ENCODE measurements at regions not wholly inside any gene's neighbourhood (a gene's known extent, or its start where the extent isn't known, plus 50 kb on each side); places are given as distances from the start of the nearest gene placed in this dataset.

DNA sequence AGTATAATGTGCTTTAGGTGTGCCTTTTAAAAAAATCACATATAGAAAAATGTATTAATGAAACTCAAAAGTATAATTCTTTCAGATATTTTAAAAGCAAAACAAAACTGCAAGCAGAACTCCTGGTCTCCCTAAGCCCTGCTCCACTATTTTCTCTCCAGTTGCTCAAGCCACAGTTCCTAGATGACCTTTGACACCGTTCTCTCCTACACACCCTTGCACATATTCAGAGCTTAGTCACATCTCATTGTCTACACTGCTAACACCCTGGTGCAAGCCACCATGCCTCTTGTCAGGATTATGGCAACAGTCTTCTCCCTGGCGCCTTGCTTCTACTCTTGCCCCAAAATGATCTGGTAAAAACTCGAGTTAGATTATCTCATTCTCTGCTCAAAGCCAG is 50.2 kb upstream of the ROR1 start:
- Histone ChIP-seq H3K9me3 (ENCODE audit: low read length) (no peaks in the 10 kb centered on the region), H3K36me3 (replicated peaks in 1 of 2; ENCODE audit: control insufficient read depth in 1 of 2, insufficient read depth in 2 of 2, low read length in 2 of 2) (no peaks in the 10 kb centered on the region), H3K9ac (ENCODE audit: insufficient read depth, low read depth, low read length) (no peak overlapping the region), H2AFZ (ENCODE audit: low read length) (no peak overlapping the region), H3K27ac (ENCODE audit: extremely low read length, insufficient read depth, low read length) (no peak overlapping the region), H4K20me1 (ENCODE audit: insufficient read depth, low read length) (no peaks in the 10 kb centered on the region), H3K79me2 (ENCODE audit: insufficient read depth, low read length) (no peaks in the 10 kb centered on the region), H3K4me3 (replicated peaks in 1 of 3; ENCODE audit: insufficient read depth in 1 of 3, low read depth in 2 of 3, low read length in 3 of 3) (no peak overlapping the region), H3K27me3 (ENCODE audit: control insufficient read depth in 1 of 2, insufficient read depth in 2 of 2, low read length in 2 of 2) (peaks cover 0 to 1% of the 10 kb centered on the region in 2 experiments; a peak in 1 of 5 replicates), H3K4me1 (ENCODE audit: insufficient read depth, low read length) (peaks cover 18% of the 10 kb centered on the region), H3K4me2 (ENCODE audit: low read depth, low read length) (no peak overlapping the region)
- POLR2A ChIA-PET = no interaction called here
- 21% methylated on average over 3 of the region's 3 CpGs for WGBS (ENCODE audit: low lambda C conversion rate)
- no TSS peak for BruUV-seq (replicated peaks)
- TF ChIP-seq CEBPB (IDR thresholded peaks at IDR 0.05; ENCODE audit: borderline replicate concordance, low read depth, low read length) (peak; percentile 38; the same call in 1 of the 2 replicates), ZNF317 (CRISPR knock-in tag; IDR thresholded peaks at IDR 0.05) (no peak), NR2F1 (CRISPR knock-in tag; IDR thresholded peaks at IDR 0.05) (0 out of 4 replicates have a peak, but pooled peaks of 1 of the 2 experiments have one; percentile 32), ZNF816 (CRISPR knock-in tag; IDR thresholded peaks at IDR 0.05; ENCODE audit: borderline replicate concordance) (no peak), ZNF776 (CRISPR knock-in tag; IDR thresholded peaks at IDR 0.05) (no peak), PPARG (CRISPR knock-in tag; conservative IDR thresholded peaks at IDR 0.05) (peak; percentile 62; the same call in 1 of the 2 replicates), PAX8 (CRISPR knock-in tag; IDR thresholded peaks at IDR 0.05; ENCODE audit: borderline replicate concordance) (no peak), IRF2 (CRISPR knock-in tag; IDR thresholded peaks at IDR 0.05) (no peak), RXRB (CRISPR knock-in tag; IDR thresholded peaks at IDR 0.05; ENCODE audit: borderline replicate concordance) (0 out of 2 replicates have a peak, but pooled peaks have one; percentile 39), NR2F6 (IDR thresholded peaks at IDR 0.05) (peak; percentile 40), NR2F6 (CRISPR knock-in tag; IDR thresholded peaks at IDR 0.05) (0 out of 2 replicates have a peak, but pooled peaks have one; percentile 9), YEATS2 (CRISPR knock-in tag; IDR thresholded peaks at IDR 0.05; ENCODE audit: borderline replicate concordance) (no peak)
- TF ChIP-seq, protein P1, sequence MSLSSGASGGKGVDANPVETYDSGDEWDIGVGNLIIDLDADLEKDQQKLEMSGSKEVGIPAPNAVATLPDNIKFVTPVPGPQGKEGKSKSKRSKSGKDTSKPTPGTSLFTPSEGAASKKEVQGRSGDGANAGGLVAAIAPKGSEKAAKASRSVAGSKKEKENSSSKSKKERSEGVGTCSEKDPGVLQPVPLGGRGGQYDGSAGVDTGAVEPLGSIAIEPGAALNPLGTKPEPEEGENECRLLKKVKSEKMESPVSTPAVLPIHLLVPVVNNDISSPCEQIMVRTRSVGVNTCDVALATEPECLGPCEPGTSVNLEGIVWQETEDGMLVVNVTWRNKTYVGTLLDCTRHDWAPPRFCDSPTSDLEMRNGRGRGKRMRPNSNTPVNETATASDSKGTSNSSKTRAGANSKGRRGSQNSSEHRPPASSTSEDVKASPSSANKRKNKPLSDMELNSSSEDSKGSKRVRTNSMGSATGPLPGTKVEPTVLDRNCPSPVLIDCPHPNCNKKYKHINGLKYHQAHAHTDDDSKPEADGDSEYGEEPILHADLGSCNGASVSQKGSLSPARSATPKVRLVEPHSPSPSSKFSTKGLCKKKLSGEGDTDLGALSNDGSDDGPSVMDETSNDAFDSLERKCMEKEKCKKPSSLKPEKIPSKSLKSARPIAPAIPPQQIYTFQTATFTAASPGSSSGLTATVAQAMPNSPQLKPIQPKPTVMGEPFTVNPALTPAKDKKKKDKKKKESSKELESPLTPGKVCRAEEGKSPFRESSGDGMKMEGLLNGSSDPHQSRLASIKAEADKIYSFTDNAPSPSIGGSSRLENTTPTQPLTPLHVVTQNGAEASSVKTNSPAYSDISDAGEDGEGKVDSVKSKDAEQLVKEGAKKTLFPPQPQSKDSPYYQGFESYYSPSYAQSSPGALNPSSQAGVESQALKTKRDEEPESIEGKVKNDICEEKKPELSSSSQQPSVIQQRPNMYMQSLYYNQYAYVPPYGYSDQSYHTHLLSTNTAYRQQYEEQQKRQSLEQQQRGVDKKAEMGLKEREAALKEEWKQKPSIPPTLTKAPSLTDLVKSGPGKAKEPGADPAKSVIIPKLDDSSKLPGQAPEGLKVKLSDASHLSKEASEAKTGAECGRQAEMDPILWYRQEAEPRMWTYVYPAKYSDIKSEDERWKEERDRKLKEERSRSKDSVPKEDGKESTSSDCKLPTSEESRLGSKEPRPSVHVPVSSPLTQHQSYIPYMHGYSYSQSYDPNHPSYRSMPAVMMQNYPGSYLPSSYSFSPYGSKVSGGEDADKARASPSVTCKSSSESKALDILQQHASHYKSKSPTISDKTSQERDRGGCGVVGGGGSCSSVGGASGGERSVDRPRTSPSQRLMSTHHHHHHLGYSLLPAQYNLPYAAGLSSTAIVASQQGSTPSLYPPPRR (CRISPR knock-in tag; IDR thresholded peaks at IDR 0.05; ENCODE audit: borderline replicate concordance) = no peak
- TF ChIP-seq, protein P2, sequence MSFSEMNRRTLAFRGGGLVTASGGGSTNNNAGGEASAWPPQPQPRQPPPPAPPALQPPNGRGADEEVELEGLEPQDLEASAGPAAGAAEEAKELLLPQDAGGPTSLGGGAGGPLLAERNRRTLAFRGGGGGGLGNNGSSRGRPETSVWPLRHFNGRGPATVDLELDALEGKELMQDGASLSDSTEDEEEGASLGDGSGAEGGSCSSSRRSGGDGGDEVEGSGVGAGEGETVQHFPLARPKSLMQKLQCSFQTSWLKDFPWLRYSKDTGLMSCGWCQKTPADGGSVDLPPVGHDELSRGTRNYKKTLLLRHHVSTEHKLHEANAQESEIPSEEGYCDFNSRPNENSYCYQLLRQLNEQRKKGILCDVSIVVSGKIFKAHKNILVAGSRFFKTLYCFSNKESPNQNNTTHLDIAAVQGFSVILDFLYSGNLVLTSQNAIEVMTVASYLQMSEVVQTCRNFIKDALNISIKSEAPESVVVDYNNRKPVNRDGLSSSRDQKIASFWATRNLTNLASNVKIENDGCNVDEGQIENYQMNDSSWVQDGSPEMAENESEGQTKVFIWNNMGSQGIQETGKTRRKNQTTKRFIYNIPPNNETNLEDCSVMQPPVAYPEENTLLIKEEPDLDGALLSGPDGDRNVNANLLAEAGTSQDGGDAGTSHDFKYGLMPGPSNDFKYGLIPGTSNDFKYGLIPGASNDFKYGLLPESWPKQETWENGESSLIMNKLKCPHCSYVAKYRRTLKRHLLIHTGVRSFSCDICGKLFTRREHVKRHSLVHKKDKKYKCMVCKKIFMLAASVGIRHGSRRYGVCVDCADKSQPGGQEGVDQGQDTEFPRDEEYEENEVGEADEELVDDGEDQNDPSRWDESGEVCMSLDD (CRISPR knock-in tag; IDR thresholded peaks at IDR 0.05; ENCODE audit: borderline replicate concordance) = no peak
- CTCF ChIA-PET (ENCODE audit: low intra/inter-chr PET ratio, low total read pairs) = no interaction called here
- intact Hi-C loops (cut with micrococcal nuclease; ENCODE audit: unreplicated experiment) (no loop called here), in situ Hi-C loops (cut with HindIII; ENCODE audit: extremely low pct_ligation_motif_present, low pct_unique_long_range_greater_than_20kb) (no loop called here)
- DNase-seq (ENCODE audit: low spot score) (no peak), FAIRE-seq (no peak), ATAC-seq (peak; percentile 86)
